K562 (cell line): ENCODE measurements at regions not wholly inside any gene's neighbourhood (a gene's known extent, or its start where the extent isn't known, plus 50 kb on each side); places are given as distances from the start of the nearest gene placed in this dataset.

Experiments
- ATAC-seq: fragments of 200-7000 bp; cut with Tn5 transposase; 3 replicates; pipeline ENCODE4 v1.9.1; 2020; ENCODE audit warnings: moderate library complexity
- BruUV-seq: library from RNA; stranded (reverse); fragments of 400-500 nt; replicated peaks from 2 replicates; lab custom pipeline; 2021; lab: Mats Ljungman, UMichigan
- CTCF ChIA-PET: fragments of 300-600 bp; formaldehyde crosslinking; extraction: SDS; loops from one replicate; lab custom pipeline; 2021; ENCODE audit warnings: low intra/inter-chr PET ratio; lab: Yijun Ruan, JAX
- POLR2A ChIA-PET: fragments of 300-600, 350-650 bp; sonication (Branson Sonifier 250); formaldehyde crosslinking; extraction: SDS; loops from one replicate; lab custom pipeline; 2021; ENCODE audit warnings: antibody characterized with exemption, inconsistent platforms; lab: Yijun Ruan, JAX
- DNase-seq, 4 experiments: peaks; one replicate each; pipeline versions ENCODE4 v3.0.0 to v3.0.0-alpha.2; 2011 to 2018; ENCODE audit warnings: low spot score in 3 of 4, mixed read lengths in 3 of 4; ENCODE audit errors: extremely low read depth in 1 of 4
- FAIRE-seq: peaks from 2 replicates; lab custom pipeline; 2011; peaks lifted over from hg19 to GRCh38; lab: Jason Lieb, UNC
- H2AFZ ChIP-seq: 2 replicates; pipeline ENCODE4 v1.6.0; 2011; ENCODE audit warnings: low read depth, low read length, control low read depth, inconsistent platforms
- H3K27ac ChIP-seq: fragments of 200-600 bp; 3 replicates; pipeline ENCODE4 v1.8.0; 2011; ENCODE audit warnings: low read depth, mild to moderate bottlenecking, control low read depth, inconsistent platforms, low read length, moderate library complexity, mixed read lengths; ENCODE audit errors: extremely low read depth
- H3K27me3 ChIP-seq, 2 experiments: fragments of 300-600 bp in 1 of 2; 2 replicates in 1 of 2; 3 replicates in 1 of 2; pipeline versions ENCODE4 v1.6.0 to v1.8.0; 2011; ENCODE audit warnings: inconsistent platforms in 2 of 2, low read length in 2 of 2, mild to moderate bottlenecking in 1 of 2, mixed read lengths in 1 of 2, moderate library complexity in 1 of 2; ENCODE audit not compliant: control insufficient read depth in 2 of 2, insufficient read depth in 2 of 2
- H3K36me3 ChIP-seq: fragments of 300-600 bp; 3 replicates; pipeline ENCODE4 v1.8.0; 2011; ENCODE audit warnings: mild to moderate bottlenecking, low read length, inconsistent platforms; ENCODE audit not compliant: control insufficient read depth, insufficient read depth
- H3K4me1 ChIP-seq, 2 experiments: fragments of 200-600 bp in 1 of 2; replicated peaks in 1 of 2; 2 replicates in 1 of 2; 3 replicates in 1 of 2; pipeline versions ENCODE4 v1.5.1 to v1.8.0; 2011; ENCODE audit warnings: inconsistent platforms in 2 of 2, low read length in 2 of 2, mild to moderate bottlenecking in 1 of 2, mixed read lengths in 1 of 2, moderate library complexity in 1 of 2; ENCODE audit not compliant: control insufficient read depth in 2 of 2, insufficient read depth in 2 of 2
- H3K4me2 ChIP-seq: 2 replicates; pipeline ENCODE4 v1.6.1; 2011; ENCODE audit warnings: low read length, control low read depth, inconsistent platforms, mixed read lengths; ENCODE audit not compliant: insufficient read depth
- H3K4me3 ChIP-seq: fragments of 200-600 bp; sonication (generic), shearing (Covaris generic); 2 replicates; pipeline ENCODE4 v1.5.1; 2016; ENCODE audit warnings: control low read depth, inconsistent platforms
- H3K79me2 ChIP-seq: fragments of 200-600 bp; 3 replicates; pipeline ENCODE4 v1.8.0; 2011; ENCODE audit warnings: low read length, inconsistent platforms; ENCODE audit not compliant: control insufficient read depth, insufficient read depth
- H3K9ac ChIP-seq, 2 experiments: 2 replicates each; pipeline versions ENCODE4 v1.6.0 to v1.6.1; 2011; ENCODE audit warnings: low read depth in 2 of 2, low read length in 2 of 2, control low read depth in 1 of 2, inconsistent platforms in 1 of 2, mild to moderate bottlenecking in 1 of 2, mixed read lengths in 1 of 2; ENCODE audit not compliant: insufficient read depth in 1 of 2
- H3K9me1 ChIP-seq: one replicate; pipeline ENCODE4 v1.6.0; 2011; ENCODE audit warnings: inconsistent platforms, mild to moderate bottlenecking, low read length, moderate library complexity; ENCODE audit not compliant: control insufficient read depth, insufficient read depth
- H3K9me3 ChIP-seq: replicated peaks from 2 replicates; pipeline ENCODE4 v1.5.1; 2011; ENCODE audit warnings: low read depth, low read length, inconsistent platforms; ENCODE audit not compliant: control insufficient read depth, insufficient read depth
- H4K20me1 ChIP-seq: replicated peaks from 2 replicates; pipeline ENCODE4 v1.6.1; 2011; ENCODE audit warnings: low read length, inconsistent platforms, mixed read lengths; ENCODE audit not compliant: control insufficient read depth, insufficient read depth
- BCLAF1 ChIP-seq, 2 experiments: fragments of 450-650 bp in 1 of 2; IDR thresholded peaks; 2 replicates each; pipeline ENCODE4 v1.6.1; 2011 to 2017; ENCODE audit warnings: low read depth in 2 of 2, antibody characterized with exemption in 1 of 2, borderline replicate concordance in 1 of 2, low read length in 1 of 2, mild to moderate bottlenecking in 1 of 2, mixed read lengths in 1 of 2; ENCODE audit not compliant: control insufficient read depth in 1 of 2
- CSDE1 ChIP-seq, 2 experiments: fragments of 450-650 bp; IDR thresholded peaks; 2 replicates each; pipeline ENCODE4 v1.6.1; 2016; ENCODE audit warnings: mild to moderate bottlenecking in 1 of 2
- DLX4 ChIP-seq: fragments of 250-450 bp; sonication (Bioruptor Pico); IDR thresholded peaks from 2 replicates; pipeline ENCODE4 v1.6.1; 2021; ENCODE audit warnings: mild to moderate bottlenecking
- ELF2 ChIP-seq: fragments of 250-450 bp; sonication (Bioruptor Pico); IDR thresholded peaks from 2 replicates; pipeline ENCODE4 v1.5.0; 2021; ENCODE audit warnings: mild to moderate bottlenecking
- EP300 ChIP-seq: IDR thresholded peaks from 2 replicates; pipeline ENCODE4 v1.6.1; 2012; ENCODE audit warnings: low read length, improper control_type of control experiment
- FOXM1 ChIP-seq, 2 experiments: fragments of 450-650 bp in 1 of 2; sonication (generic) in 1 of 2; formaldehyde crosslinking in 1 of 2; IDR thresholded peaks; 2 replicates each; pipeline versions ENCODE4 v1.6.1 to v1.9.0; 2017 to 2022; ENCODE audit warnings: low read depth in 2 of 2, mild to moderate bottlenecking in 2 of 2, missing genetic modification reagents in 1 of 2, moderate library complexity in 1 of 2
- HNRNPH1 ChIP-seq: fragments of 200-400 bp; formaldehyde crosslinking; optimal IDR thresholded peaks from 2 replicates; pipeline ENCODE3; 2017; ENCODE audit warnings: low read depth, mild to moderate bottlenecking, low read length, moderate library complexity
- JUND ChIP-seq, 2 experiments: IDR thresholded peaks; 2 replicates in 1 of 2; 3 replicates in 1 of 2; pipeline ENCODE4 v1.6.1; 2011; ENCODE audit warnings: borderline replicate concordance in 2 of 2, low read depth in 2 of 2, low read length in 2 of 2, improper control_type of control experiment in 1 of 2, missing biosample characterization in 1 of 2, missing genetic modification characterization in 1 of 2, missing genetic modification reagents in 1 of 2
- MXI1 ChIP-seq: IDR thresholded peaks from 2 replicates; pipeline ENCODE4 v1.6.1; 2011; ENCODE audit warnings: low read depth, mild to moderate bottlenecking, improper control_type of control experiment, low read length
- RHOXF2B ChIP-seq: fragments of 250-450 bp; sonication (Bioruptor Pico); conservative IDR thresholded peaks from 2 replicates; pipeline ENCODE4 v1.5.1; 2021
- SAFB ChIP-seq: fragments of 200-400 bp; formaldehyde crosslinking; IDR thresholded peaks from 2 replicates; pipeline ENCODE4 v1.6.1; 2017; ENCODE audit warnings: low read depth, low read length, borderline replicate concordance
- SIX5 ChIP-seq, 2 experiments: IDR thresholded peaks; 2 replicates each; pipeline ENCODE4 v1.6.1; 2011; ENCODE audit warnings: low read length in 2 of 2, borderline replicate concordance in 1 of 2, low read depth in 1 of 2, mild to moderate bottlenecking in 1 of 2, moderate library complexity in 1 of 2; ENCODE audit not compliant: insufficient read depth in 1 of 2
- ZNF280A ChIP-seq: fragments of 450-650 bp; IDR thresholded peaks from 2 replicates; pipeline ENCODE4 v1.6.1; 2018; ENCODE audit warnings: mild to moderate bottlenecking, low read depth; ENCODE audit not compliant: partially characterized antibody
- ZNF395 ChIP-seq: fragments of 200-800 bp; sonication (Bioruptor generic); IDR thresholded peaks from 2 replicates; pipeline ENCODE4 v1.6.1; 2017; ENCODE audit warnings: missing genetic modification characterization, missing compliant biosample characterization
- ZNF586 ChIP-seq: fragments of 450-650 bp; formaldehyde crosslinking; conservative IDR thresholded peaks from 2 replicates; pipeline ENCODE4 v1.4.0; 2020; ENCODE audit warnings: mild to moderate bottlenecking, moderate library complexity
- WGBS: fragments of 100-300 bp; shearing (Covaris generic); methylation state at CpG from one replicate; pipeline ENCODE4 v1.1.6; 2016; ENCODE audit warnings: low coverage, mixed read lengths; ENCODE audit not compliant: insufficient coverage; ENCODE audit errors: missing lambda C conversion rate; 5-methylcytosine and 5-hydroxymethylcytosine counted together
- in situ Hi-C: fragments of 300-500 bp; cut with MboI; formaldehyde crosslinking; loops from 4 replicates; pipeline ENCODE4 v1.15.0; 2018; ENCODE audit warnings: inconsistent platforms, mixed read lengths
- intact Hi-C: fragments of 100-400 bp; cut with micrococcal nuclease; formaldehyde crosslinking; loops from 2 replicates; pipeline ENCODE4 v1.14.2; 2022

GRCh38 chr10:126847666-126848065 lies 57.6 kb upstream of the DOCK1 start:
- Histone ChIP-seq H4K20me1 (no peaks in the 10 kb centered on the region), H3K36me3 (no peaks in the 10 kb centered on the region), H3K4me1 (no peaks in the 10 kb centered on the region), H3K9me1 (no peaks in the 10 kb centered on the region), H3K9ac (no peak overlapping the region), H3K4me3 (no peak overlapping the region), H3K79me2 (no peaks in the 10 kb centered on the region), H3K27ac (no peak overlapping the region), H3K9me3 (no peaks in the 10 kb centered on the region), H3K27me3 (no peaks in the 10 kb centered on the region), H2AFZ (no peak overlapping the region), H3K4me2 (no peak overlapping the region)
- ATAC-seq (no peak), FAIRE-seq (no peak), DNase-seq (no peak)
- no TSS peak for BruUV-seq
- in situ Hi-C loops (no loop called here), intact Hi-C loops (no loop called here)
- 2% methylated on average over 7 of the region's 7 CpGs for WGBS
- CTCF ChIA-PET, result no interaction called here
- POLR2A ChIA-PET, result no interaction called here
- TF ChIP-seq CSDE1 (IDR thresholded peaks at IDR 0.05) (no peak), BCLAF1 (IDR thresholded peaks at IDR 0.05; ENCODE audit: borderline replicate concordance in 1 of 2, control insufficient read depth in 1 of 2, low read depth in 2 of 2, low read length in 1 of 2) (no peak), ZNF280A (no peak), SAFB (no peak), DLX4 (CRISPR knock-in tag) (no peak), ZNF586 (CRISPR knock-in tag) (no peak), ELF2 (CRISPR knock-in tag) (no peak), SIX5 (IDR thresholded peaks at IDR 0.05; ENCODE audit: borderline replicate concordance in 1 of 2, insufficient read depth in 1 of 2, low read depth in 1 of 2, low read length in 2 of 2) (no peak), ZNF395 (CRISPR knock-in tag) (no peak), FOXM1 (IDR thresholded peaks at IDR 0.05; ENCODE audit: low read depth) (no peak), FOXM1 (CRISPR knock-in tag; IDR thresholded peaks at IDR 0.05; ENCODE audit: low read depth) (no peak), MXI1 (no peak), RHOXF2B (no peak), EP300 (no peak), HNRNPH1 (no peak), JUND (IDR thresholded peaks at IDR 0.05; ENCODE audit: borderline replicate concordance, low read depth, low read length) (no peak), JUND (tag; IDR thresholded peaks at IDR 0.05; ENCODE audit: borderline replicate concordance, low read depth, low read length) (no peak)
